ENCODE measurements at regions not wholly inside any gene's neighbourhood (a gene's known extent, or its start where the extent isn't known, plus 50 kb on each side); places are given as distances from the start of the nearest gene placed in this dataset.

GRCh38 chr11:113628912-113629311 is 77.2 kb downstream of the TMPRSS5 start:
- ATAC-seq (no peak), FAIRE-seq (no peak), DNase-seq (ENCODE audit: low spot score) (no peak)
- H3K27ac ChIP-seq (ENCODE audit: extremely low read length, insufficient read depth, low read length) = no peak overlapping the region
- no peak overlapping the region for H2AFZ ChIP-seq (ENCODE audit: low read length)
- POLR2A ChIA-PET = no interaction called here
- CTCF ChIA-PET (ENCODE audit: low intra/inter-chr PET ratio, low total read pairs) = no interaction called here
- H3K79me2 ChIP-seq (ENCODE audit: insufficient read depth, low read length) = no peaks in the 10 kb centered on the region
- H3K9ac ChIP-seq (ENCODE audit: insufficient read depth, low read depth, low read length) = no peak overlapping the region
- BruUV-seq (replicated peaks) = no TSS peak
- no peaks in the 10 kb centered on the region for H3K4me1 ChIP-seq (ENCODE audit: insufficient read depth, low read length)
- H3K4me3 ChIP-seq (replicated peaks in 1 of 3; ENCODE audit: insufficient read depth in 1 of 3, low read depth in 2 of 3, low read length in 3 of 3) = no peak overlapping the region
- intact Hi-C loops (cut with micrococcal nuclease; ENCODE audit: unreplicated experiment) (no loop called here), in situ Hi-C loops (cut with HindIII; ENCODE audit: extremely low pct_ligation_motif_present, low pct_unique_long_range_greater_than_20kb) (no loop called here)
- H4K20me1 ChIP-seq (ENCODE audit: insufficient read depth, low read length) = no peaks in the 10 kb centered on the region
- H3K4me2 ChIP-seq (ENCODE audit: low read depth, low read length) = no peak overlapping the region
- peaks cover 1 to 15% of the 10 kb centered on the region in 2 experiments; a peak in 2 of 5 replicates for H3K27me3 ChIP-seq (ENCODE audit: control insufficient read depth in 1 of 2, insufficient read depth in 2 of 2, low read length in 2 of 2)
- H3K36me3 ChIP-seq (replicated peaks in 1 of 2; ENCODE audit: control insufficient read depth in 1 of 2, insufficient read depth in 2 of 2, low read length in 2 of 2) = no peaks in the 10 kb centered on the region
- WGBS (ENCODE audit: low lambda C conversion rate) = 0% methylated on average over 1 of the region's 2 CpGs
- H3K9me3 ChIP-seq (ENCODE audit: low read length) = no peaks in the 10 kb centered on the region
- TF ChIP-seq THAP7 (CRISPR knock-in tag; IDR thresholded peaks at IDR 0.05) = no peak
- TF ChIP-seq KDM4B (CRISPR knock-in tag; IDR thresholded peaks at IDR 0.05) = no peak
- no peak for TF ChIP-seq ZSCAN12 (CRISPR knock-in tag; IDR thresholded peaks at IDR 0.05)
- no peak for TF ChIP-seq KLF16 (CRISPR knock-in tag; IDR thresholded peaks at IDR 0.05)
- TF ChIP-seq ETV5 (CRISPR knock-in tag; IDR thresholded peaks at IDR 0.05; ENCODE audit: borderline replicate concordance) = no peak
- no peak for TF ChIP-seq MTF2 (CRISPR knock-in tag; IDR thresholded peaks at IDR 0.05; ENCODE audit: borderline replicate concordance)
- no peak for TF ChIP-seq SMARCC2 (IDR thresholded peaks at IDR 0.05)
- no peak for TF ChIP-seq ZBTB40 (IDR thresholded peaks at IDR 0.05)
- no peak for TF ChIP-seq ZBTB40 (CRISPR knock-in tag; IDR thresholded peaks at IDR 0.05)
- TF ChIP-seq SIN3A (IDR thresholded peaks at IDR 0.05; ENCODE audit: borderline replicate concordance, low read depth, low read length) = no peak
- TF ChIP-seq RERE (CRISPR knock-in tag; IDR thresholded peaks at IDR 0.05; ENCODE audit: low read depth) = no peak

Measured in HepG2 (cell line).